Breast epithelium (tissue), 4 donors: ENCODE measurements at regions not wholly inside any gene's neighbourhood (a gene's known extent, or its start where the extent isn't known, plus 50 kb on each side); places are given as distances from the start of the nearest gene placed in this dataset.

Experiments
- DNase-seq, 2 donors: peaks; one replicate each; pipeline ENCODE4 v3.0.0-alpha.2; 2019; ENCODE audit warnings: low spot score in 2 of 2
- H3K27ac ChIP-seq, 2 donors: fragments of 200-600 bp; sonication (generic) in 1 of 2; one replicate each; pipeline ENCODE4 v1.5.1; 2016 to 2019; ENCODE audit warnings: mild to moderate bottlenecking in 1 of 2
- H3K27me3 ChIP-seq, 2 donors: fragments of 200-600 bp; sonication (generic) in 1 of 2; one replicate each; pipeline versions ENCODE4 v1.5.1 to v1.6.0; 2017 to 2019; ENCODE audit warnings: control low read depth in 1 of 2, mild to moderate bottlenecking in 1 of 2
- H3K36me3 ChIP-seq: fragments of 200-600 bp; one replicate; pipeline ENCODE4 v1.5.1; 2019
- H3K4me1 ChIP-seq, 2 donors: fragments of 200-600 bp; sonication (generic); one replicate each; pipeline ENCODE4 v1.5.1; 2016 to 2019; ENCODE audit warnings: control low read depth in 1 of 2
- H3K4me3 ChIP-seq, 3 donors: fragments of 200-600 bp; sonication (generic); 1 replicate in 2 of 3; 2 replicates in 1 of 3; pipeline ENCODE4 v1.5.1; 2016 to 2019; ENCODE audit warnings: mild to moderate bottlenecking in 3 of 3, moderate library complexity in 2 of 3
- H3K9me3 ChIP-seq, 2 donors: fragments of 200-600 bp; sonication (generic) in 1 of 2; one replicate each; pipeline ENCODE4 v1.5.1; 2016 to 2019; ENCODE audit warnings: control low read depth in 1 of 2
- CTCF ChIP-seq, 3 donors: fragments of 450-650 bp; IDR thresholded peaks; one replicate each; pipeline ENCODE4 v1.5.1; 2016 to 2017; ENCODE audit warnings: antibody characterized with exemption in 3 of 3, mild to moderate bottlenecking in 3 of 3, moderate library complexity in 3 of 3
- POLR2A ChIP-seq: fragments of 450-650 bp; IDR thresholded peaks from one replicate; pipeline ENCODE4 v1.6.1; 2016; ENCODE audit warnings: antibody characterized with exemption, mild to moderate bottlenecking, moderate library complexity
- POLR2AphosphoS5 ChIP-seq, 3 donors: sonication (generic); formaldehyde crosslinking; IDR thresholded peaks; one replicate each; pipeline ENCODE4 v1.6.1; 2017; ENCODE audit warnings: antibody characterized with exemption in 3 of 3
- intact Hi-C: fragments of 100-400 bp; cut with DNase I; formaldehyde crosslinking; loops from one replicate; pipeline ENCODE4 v1.15.1; 2023; ENCODE audit warnings: low total_unique reads

- no peak for DNase-seq
- no peak overlapping the region for H3K27ac ChIP-seq
- no peaks in the 10 kb centered on the region for H3K36me3 ChIP-seq
- no peak for TF ChIP-seq POLR2A
- no peak for TF ChIP-seq CTCF (IDR thresholded peaks at IDR 0.05)
- TF ChIP-seq POLR2AphosphoS5 (IDR thresholded peaks at IDR 0.05): no peak
- H3K4me3 ChIP-seq: no peak overlapping the region
- H3K4me1 ChIP-seq: no peaks in the 10 kb centered on the region
- intact Hi-C loops: no loop called here
- H3K9me3 ChIP-seq: no peaks in the 10 kb centered on the region
- no peaks in the 10 kb centered on the region for H3K27me3 ChIP-seq
Observed at GRCh38 chr12:82008251-82008650, 249.1 kb upstream of the PPFIA2 start.

- Histone ChIP-seq H3K27me3 (no peaks in the 10 kb centered on the region), H3K27ac (no peak overlapping the region), H3K36me3 (no peaks in the 10 kb centered on the region), H3K4me1 (no peaks in the 10 kb centered on the region), H3K4me3 (no peak overlapping the region), H3K9me3 (no peaks in the 10 kb centered on the region)
- no peak for DNase-seq
- intact Hi-C loops: no loop called here
- TF ChIP-seq POLR2A (no peak), CTCF (IDR thresholded peaks at IDR 0.05) (no peak), POLR2AphosphoS5 (IDR thresholded peaks at IDR 0.05) (no peak)
Observed at GRCh38 chr12:81998761-81999378, 239.7 kb upstream of the PPFIA2 start.

- TF ChIP-seq POLR2A (no peak), POLR2AphosphoS5 (IDR thresholded peaks at IDR 0.05) (no peak), CTCF (IDR thresholded peaks at IDR 0.05) (no peak)
- H3K36me3 ChIP-seq: no peaks in the 10 kb centered on the region
- no peak overlapping the region for H3K27ac ChIP-seq
- intact Hi-C loops: no loop called here
- DNase-seq: no peak
- H3K4me3 ChIP-seq: no peak overlapping the region
- H3K9me3 ChIP-seq: no peaks in the 10 kb centered on the region
- no peaks in the 10 kb centered on the region for H3K27me3 ChIP-seq
- H3K4me1 ChIP-seq: no peaks in the 10 kb centered on the region
Observed at GRCh38 chr12:81992461-81992860, 233.3 kb upstream of the PPFIA2 start.

- intact Hi-C loops: no loop called here
Observed at GRCh38 chr12:81991868-81992267, 232.7 kb upstream of the PPFIA2 start.

GRCh38 chr12:81988362-81988761 is 229.2 kb upstream of the PPFIA2 start:
- no peaks in the 10 kb centered on the region for H3K9me3 ChIP-seq
- H3K4me3 ChIP-seq: no peak overlapping the region
- no peaks in the 10 kb centered on the region for H3K27me3 ChIP-seq
- H3K36me3 ChIP-seq: no peaks in the 10 kb centered on the region
- intact Hi-C loops: no loop called here
- no peaks in the 10 kb centered on the region for H3K4me1 ChIP-seq
- no peak overlapping the region for H3K27ac ChIP-seq
- no peak for TF ChIP-seq POLR2A
- TF ChIP-seq POLR2AphosphoS5 (IDR thresholded peaks at IDR 0.05): no peak
- no peak for TF ChIP-seq CTCF (IDR thresholded peaks at IDR 0.05)
- DNase-seq: no peak

More at GRCh38 chr12:81991868-81992267, 232.7 kb upstream of the PPFIA2 start:
- Histone ChIP-seq H3K4me1 (no peaks in the 10 kb centered on the region), H3K4me3 (no peak overlapping the region), H3K9me3 (no peaks in the 10 kb centered on the region), H3K27me3 (no peaks in the 10 kb centered on the region), H3K27ac (no peak overlapping the region), H3K36me3 (no peaks in the 10 kb centered on the region)
- TF ChIP-seq CTCF (IDR thresholded peaks at IDR 0.05) (no peak), POLR2AphosphoS5 (IDR thresholded peaks at IDR 0.05) (no peak), POLR2A (no peak)
- DNase-seq: no peak
